Mammary epithelial cell (primary cell): ENCODE measurements at regions not wholly inside any gene's neighbourhood (a gene's known extent, or its start where the extent isn't known, plus 50 kb on each side); places are given as distances from the start of the nearest gene placed in this dataset.

Experiments used
- EZH2 ChIP-seq: IDR thresholded peaks from 2 replicates; pipeline ENCODE4 v1.6.1; 2012; ENCODE audit warnings: low read length, inconsistent platforms, borderline replicate concordance
- TF ChIP-seq, protein P1 (sequence below), 2 donors: IDR thresholded peaks in 1 of 2; conservative IDR thresholded peaks in 1 of 2; 2 replicates each; pipeline ENCODE4 v1.5.1; 2011 to 2012; ENCODE audit warnings: inconsistent platforms in 2 of 2, low read length in 2 of 2, mild to moderate bottlenecking in 2 of 2, control low read depth in 1 of 2, low read depth in 1 of 2; ENCODE audit not compliant: insufficient read depth in 1 of 2; ENCODE audit errors: extremely low read depth in 1 of 2

DNA sequence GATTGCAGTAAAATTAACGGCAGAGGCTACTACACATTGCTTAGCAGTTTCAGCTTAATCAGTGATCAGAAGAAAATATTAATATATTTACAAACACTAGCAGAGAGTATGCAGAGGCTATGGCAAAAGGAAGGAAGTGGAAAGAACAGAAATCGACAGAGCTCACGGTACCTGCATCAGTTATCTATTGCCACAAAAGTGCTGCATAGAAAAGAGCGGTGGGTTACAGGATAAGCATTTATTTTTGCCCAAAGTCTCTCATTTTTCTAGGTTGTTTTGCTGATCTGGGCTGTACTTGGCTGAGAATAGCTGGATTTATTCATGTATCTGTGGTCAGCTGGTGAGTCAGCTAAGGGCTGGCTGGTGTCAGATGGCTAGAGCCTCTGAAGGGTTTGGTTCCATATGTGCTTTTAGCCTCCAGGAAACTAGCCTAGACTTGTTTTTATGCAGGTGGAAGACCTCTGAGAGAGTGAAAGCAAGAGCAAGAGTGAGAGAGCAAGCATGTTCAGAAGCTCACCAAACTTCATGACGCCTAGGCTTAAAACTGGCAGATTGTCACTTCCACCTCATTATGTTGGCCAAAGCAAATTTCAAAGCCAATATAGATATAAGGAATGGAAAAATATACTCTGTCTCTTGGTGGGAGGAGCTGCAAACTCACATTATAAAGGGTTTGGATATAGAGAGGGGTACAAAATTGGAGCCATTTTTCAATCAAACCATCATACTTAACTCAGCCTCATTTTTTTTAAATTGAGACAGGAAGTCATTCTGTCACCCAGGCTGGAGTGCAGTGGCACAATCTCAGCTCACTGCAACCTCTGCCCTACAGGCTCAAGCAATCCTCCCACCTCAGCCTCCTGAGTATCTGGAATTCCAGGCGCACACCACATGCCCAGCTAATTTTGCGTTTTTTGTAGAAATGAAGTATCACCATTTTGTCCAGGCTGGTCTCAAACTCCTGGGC is 153.2 kb upstream of the RPL34 start:
- TF ChIP-seq, protein P1, sequence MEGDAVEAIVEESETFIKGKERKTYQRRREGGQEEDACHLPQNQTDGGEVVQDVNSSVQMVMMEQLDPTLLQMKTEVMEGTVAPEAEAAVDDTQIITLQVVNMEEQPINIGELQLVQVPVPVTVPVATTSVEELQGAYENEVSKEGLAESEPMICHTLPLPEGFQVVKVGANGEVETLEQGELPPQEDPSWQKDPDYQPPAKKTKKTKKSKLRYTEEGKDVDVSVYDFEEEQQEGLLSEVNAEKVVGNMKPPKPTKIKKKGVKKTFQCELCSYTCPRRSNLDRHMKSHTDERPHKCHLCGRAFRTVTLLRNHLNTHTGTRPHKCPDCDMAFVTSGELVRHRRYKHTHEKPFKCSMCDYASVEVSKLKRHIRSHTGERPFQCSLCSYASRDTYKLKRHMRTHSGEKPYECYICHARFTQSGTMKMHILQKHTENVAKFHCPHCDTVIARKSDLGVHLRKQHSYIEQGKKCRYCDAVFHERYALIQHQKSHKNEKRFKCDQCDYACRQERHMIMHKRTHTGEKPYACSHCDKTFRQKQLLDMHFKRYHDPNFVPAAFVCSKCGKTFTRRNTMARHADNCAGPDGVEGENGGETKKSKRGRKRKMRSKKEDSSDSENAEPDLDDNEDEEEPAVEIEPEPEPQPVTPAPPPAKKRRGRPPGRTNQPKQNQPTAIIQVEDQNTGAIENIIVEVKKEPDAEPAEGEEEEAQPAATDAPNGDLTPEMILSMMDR (conservative IDR thresholded peaks at IDR 0.05 in 1 of 2, IDR thresholded peaks at IDR 0.05 in 1 of 2; ENCODE audit: extremely low read depth in 1 of 2, insufficient read depth in 1 of 2, low read depth in 1 of 2, low read length in 2 of 2): no peak
- no peak for TF ChIP-seq EZH2
